ENCODE measurements at regions not wholly inside any gene's neighbourhood (a gene's known extent, or its start where the extent isn't known, plus 50 kb on each side); places are given as distances from the start of the nearest gene placed in this dataset.

- Histone ChIP-seq H3K9ac (ENCODE audit: extremely low read depth, low read length, poor library complexity, severe bottlenecking) (no peak overlapping the region), H3K27ac (ENCODE audit: low read depth, low read length) (no peak overlapping the region), H3K4me3 (ENCODE audit: low read length) (no peak overlapping the region), H3K9me3 (ENCODE audit: control insufficient read depth, low read length) (no peaks in the 10 kb centered on the region), H3K4me1 (ENCODE audit: control insufficient read depth, insufficient read depth, low read length) (peaks cover 7% of the 10 kb centered on the region), H3K27me3 (ENCODE audit: control insufficient read depth, insufficient read depth, low read length, poor library complexity, severe bottlenecking) (peaks cover 7% of the 10 kb centered on the region), H3K36me3 (ENCODE audit: control insufficient read depth, insufficient read depth, low read length) (no peaks in the 10 kb centered on the region)
- Mint-ChIP-seq H3K4me3 (no peak overlapping the region), H3K36me3 (ENCODE audit: low read depth) (no peaks in the 10 kb centered on the region), H3K27me3 (ENCODE audit: insufficient read depth) (peaks cover 14% of the 10 kb centered on the region), H3K27ac (no peak overlapping the region), H3K9me3 (no peaks in the 10 kb centered on the region), H3K4me1 (peaks cover 26% of the 10 kb centered on the region)
- 82 to 87% methylated on average over 8 to 13 of the region's 13 CpGs for WGBS, 2 experiments (ENCODE audit: insufficient coverage in 1 of 2, insufficient read length in 1 of 2)
- no peak for TF ChIP-seq CTCF (conservative IDR thresholded peaks at IDR 0.05)
- no peak for DNase-seq
These were observed 115.9 kb downstream of the LY86 start for GRCh38 chr6:6704103-6705060.

DNA sequence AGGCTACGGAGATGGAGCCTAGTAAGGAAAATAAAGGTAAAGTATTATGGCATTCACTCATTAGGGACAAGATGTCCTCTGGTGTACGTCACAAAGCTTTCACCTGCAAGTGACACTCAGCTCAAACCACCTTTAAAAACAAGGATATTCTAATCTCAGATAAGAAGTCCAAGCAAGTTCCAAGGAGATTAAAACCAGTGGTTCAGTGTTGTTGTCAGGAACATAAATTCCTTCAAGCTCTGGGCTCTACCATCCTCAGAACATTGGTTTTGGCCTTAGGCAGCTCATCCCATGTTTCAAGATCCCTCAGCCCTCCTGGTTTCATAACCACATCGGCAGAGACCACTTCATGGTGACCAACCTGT is 116.5 kb downstream of the LY86 start:
- Histone ChIP-seq H3K27ac (ENCODE audit: low read depth, low read length) (no peak overlapping the region), H3K4me3 (ENCODE audit: low read length) (no peak overlapping the region), H3K9ac (ENCODE audit: extremely low read depth, low read length, poor library complexity, severe bottlenecking) (no peak overlapping the region), H3K9me3 (ENCODE audit: control insufficient read depth, low read length) (no peaks in the 10 kb centered on the region), H3K36me3 (ENCODE audit: control insufficient read depth, insufficient read depth, low read length) (no peaks in the 10 kb centered on the region), H3K27me3 (ENCODE audit: control insufficient read depth, insufficient read depth, low read length, poor library complexity, severe bottlenecking) (peaks cover 7% of the 10 kb centered on the region), H3K4me1 (ENCODE audit: control insufficient read depth, insufficient read depth, low read length) (peaks cover 7% of the 10 kb centered on the region)
- Mint-ChIP-seq H3K27ac (no peak overlapping the region), H3K36me3 (ENCODE audit: low read depth) (no peaks in the 10 kb centered on the region), H3K4me3 (no peak overlapping the region), H3K4me1 (peaks cover 20% of the 10 kb centered on the region), H3K27me3 (ENCODE audit: insufficient read depth) (peaks cover 14% of the 10 kb centered on the region), H3K9me3 (no peaks in the 10 kb centered on the region)
- no peak for DNase-seq
- WGBS, 2 experiments (ENCODE audit: insufficient coverage in 1 of 2, insufficient read length in 1 of 2) = 98 to 100% methylated on average over 1 to 3 of the region's 3 CpGs
- TF ChIP-seq CTCF (conservative IDR thresholded peaks at IDR 0.05) = no peak

- H3K27me3 ChIP-seq (ENCODE audit: control insufficient read depth, insufficient read depth, low read length, poor library complexity, severe bottlenecking) = peaks cover 7% of the 10 kb centered on the region
- Mint-ChIP-seq H3K27me3 (ENCODE audit: insufficient read depth) (peaks cover 14% of the 10 kb centered on the region), H3K36me3 (ENCODE audit: low read depth) (no peaks in the 10 kb centered on the region), H3K9me3 (no peaks in the 10 kb centered on the region), H3K4me3 (no peak overlapping the region), H3K4me1 (peaks cover 16% of the 10 kb centered on the region), H3K27ac (no peak overlapping the region)
- 89 to 92% methylated on average over 10 to 12 of the region's 13 CpGs for WGBS, 2 experiments (ENCODE audit: insufficient coverage in 1 of 2, insufficient read length in 1 of 2)
- H3K4me1 ChIP-seq (ENCODE audit: control insufficient read depth, insufficient read depth, low read length) = peaks cover 7% of the 10 kb centered on the region
- H3K9ac ChIP-seq (ENCODE audit: extremely low read depth, low read length, poor library complexity, severe bottlenecking) = no peak overlapping the region
- TF ChIP-seq CTCF (conservative IDR thresholded peaks at IDR 0.05) = no peak
- DNase-seq = no peak
- no peaks in the 10 kb centered on the region for H3K9me3 ChIP-seq (ENCODE audit: control insufficient read depth, low read length)
- no peak overlapping the region for H3K4me3 ChIP-seq (ENCODE audit: low read length)
- H3K36me3 ChIP-seq (ENCODE audit: control insufficient read depth, insufficient read depth, low read length) = no peaks in the 10 kb centered on the region
- no peak overlapping the region for H3K27ac ChIP-seq (ENCODE audit: low read depth, low read length)
These were observed 117.6 kb downstream of the LY86 start for GRCh38 chr6:6705915-6706675.
